ENCODE measurements at regions not wholly inside any gene's neighbourhood (a gene's known extent, or its start where the extent isn't known, plus 50 kb on each side); places are given as distances from the start of the nearest gene placed in this dataset.

DNA sequence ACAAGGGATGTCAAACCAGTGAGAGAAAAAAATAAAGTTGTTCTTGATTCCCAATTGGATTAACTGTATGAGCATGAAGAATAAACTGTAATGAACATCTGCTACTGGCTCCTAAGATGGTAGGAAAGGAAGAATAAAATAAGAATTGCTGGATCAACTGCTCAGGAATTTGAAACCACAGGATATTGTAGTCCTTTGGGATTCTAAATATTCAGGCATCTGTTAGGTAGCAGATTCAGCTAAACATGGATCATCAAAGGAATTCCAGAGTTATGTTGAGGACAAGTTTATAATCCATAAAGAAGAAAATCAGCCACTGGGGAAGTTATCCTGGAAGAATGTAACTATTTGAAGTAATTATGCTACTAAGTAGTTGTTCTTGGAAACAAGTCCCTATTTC is 65.8 kb downstream of the ISL1 start:
- no peak for DNase-seq

DNA sequence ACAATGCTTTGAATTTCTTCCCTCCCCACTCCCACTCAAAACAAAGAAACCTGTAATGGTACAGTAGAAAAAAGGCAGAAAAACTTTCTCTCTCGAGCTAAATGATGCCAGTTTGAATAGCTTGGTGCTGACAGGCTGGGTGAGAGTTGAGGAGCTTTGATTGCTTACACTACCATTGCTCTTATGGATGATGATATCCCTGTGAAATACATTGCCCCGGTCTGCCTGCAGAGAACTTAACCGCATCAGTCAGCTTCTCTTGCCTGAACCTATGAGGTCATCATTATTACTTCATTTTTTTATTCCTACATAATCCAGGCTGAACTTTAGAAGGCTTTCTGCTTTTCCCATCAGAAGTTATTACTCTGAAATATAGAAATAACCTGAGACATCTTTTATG is 69.3 kb downstream of the ISL1 start:
- no peak for DNase-seq

- DNase-seq: no peak
Measured at GRCh38 chr5:51465165-51465564, 81.9 kb downstream of the ISL1 start.

- DNase-seq: no peak
Measured at GRCh38 chr5:51466214-51466613, 83.0 kb downstream of the ISL1 start.

DNA sequence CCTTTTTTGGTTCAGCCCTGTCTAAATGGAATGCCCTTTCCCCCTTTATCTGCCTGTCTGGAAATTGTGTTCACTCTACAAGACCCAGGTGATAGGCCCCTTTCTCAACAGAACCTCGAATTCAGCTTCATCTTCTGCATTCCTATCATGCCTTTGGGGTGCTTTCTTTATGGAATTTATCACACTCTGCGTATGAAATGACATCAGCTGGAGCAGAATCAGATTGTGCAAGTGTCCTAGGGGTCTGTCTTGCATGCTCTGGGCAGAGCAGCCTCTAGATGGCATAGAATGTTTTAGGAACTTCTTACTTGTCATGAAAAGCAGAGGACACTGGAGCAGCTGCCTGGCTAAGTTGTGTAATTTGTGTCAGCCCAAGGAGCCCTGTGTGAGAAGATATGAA is 84.9 kb downstream of the ISL1 start:
- peak; percentile 10 for DNase-seq

DNA sequence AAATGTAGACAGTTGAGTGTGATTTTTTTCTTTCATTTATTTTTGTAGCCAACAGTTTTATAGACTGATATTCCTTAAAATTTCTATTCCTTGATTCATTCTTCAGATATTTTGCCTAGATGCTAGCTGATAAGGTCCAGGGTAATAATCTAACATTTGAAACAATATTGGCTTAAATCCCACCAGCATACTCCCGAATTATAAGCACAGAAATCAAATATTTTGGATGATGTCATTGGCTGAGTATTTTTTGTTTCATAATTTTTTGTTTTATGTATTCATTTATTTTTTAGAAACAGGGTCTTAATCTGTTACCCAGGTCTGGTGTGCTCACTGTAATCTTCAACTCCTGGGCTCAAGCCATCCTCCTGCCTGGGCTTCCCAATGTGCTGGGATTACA is 88.4 kb downstream of the ISL1 start:
- no peak for DNase-seq

- no peak for DNase-seq
Measured at GRCh38 chr5:51472472-51472871, 89.2 kb downstream of the ISL1 start.

GRCh38 chr5:51475628-51476027 is 92.4 kb downstream of the ISL1 start:
- DNase-seq: no peak

GRCh38 chr5:51476431-51476830 is 93.2 kb downstream of the ISL1 start:
- DNase-seq: no peak

DNA sequence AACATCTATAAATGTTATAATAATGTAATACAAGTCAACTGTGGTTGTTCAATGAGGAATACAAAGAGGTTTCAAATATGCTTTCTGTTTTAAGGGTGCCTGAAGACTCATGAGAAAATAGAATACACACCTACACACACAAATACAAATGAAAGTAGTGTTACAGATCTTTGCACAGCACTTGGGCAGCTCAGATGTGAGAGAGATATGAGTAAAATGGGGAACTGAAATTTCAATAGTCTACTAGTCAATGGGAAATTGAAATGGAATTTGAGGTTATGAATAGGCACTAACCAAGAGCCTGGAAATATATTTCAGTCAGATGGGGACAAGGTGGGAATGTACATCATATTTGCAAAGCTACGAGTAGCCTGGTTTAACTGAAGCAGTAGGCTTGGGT is 96.6 kb downstream of the ISL1 start:
- no peak for DNase-seq

- DNase-seq: no peak
Measured at GRCh38 chr5:51484326-51484725, 101.1 kb downstream of the ISL1 start.

- DNase-seq: no peak
Measured at GRCh38 chr5:51486158-51486557, 102.9 kb downstream of the ISL1 start.

DNA sequence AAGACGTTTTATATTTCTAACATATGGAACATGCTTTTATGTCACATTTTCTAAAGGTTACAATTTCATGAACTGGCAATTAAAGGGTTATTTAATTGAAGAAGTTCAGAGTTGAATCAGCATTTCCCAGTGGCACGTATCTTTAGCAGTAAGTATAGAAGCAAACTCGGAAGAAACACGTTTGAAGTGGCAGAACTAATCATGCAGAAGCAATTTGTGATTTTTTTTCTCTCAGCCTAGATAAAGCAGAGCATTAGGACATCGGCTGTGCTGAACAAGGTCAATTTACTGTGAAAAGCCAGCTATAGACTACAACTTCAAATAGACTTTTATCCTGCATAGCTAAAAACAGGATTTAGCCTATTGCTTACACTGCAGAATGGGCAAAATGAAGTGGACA is 104.7 kb downstream of the ISL1 start:
- no peak for DNase-seq

GRCh38 chr5:51488803-51489642 is 105.8 kb downstream of the ISL1 start:
- DNase-seq: no peak

- no peak for DNase-seq
Measured at GRCh38 chr5:51494821-51495220, 111.6 kb downstream of the ISL1 start.

GRCh38 chr5:51495672-51496071 is 112.4 kb downstream of the ISL1 start:
- no peak for DNase-seq

GRCh38 chr5:51517838-51518237 is 134.6 kb downstream of the ISL1 start:
- no peak for DNase-seq

DNA sequence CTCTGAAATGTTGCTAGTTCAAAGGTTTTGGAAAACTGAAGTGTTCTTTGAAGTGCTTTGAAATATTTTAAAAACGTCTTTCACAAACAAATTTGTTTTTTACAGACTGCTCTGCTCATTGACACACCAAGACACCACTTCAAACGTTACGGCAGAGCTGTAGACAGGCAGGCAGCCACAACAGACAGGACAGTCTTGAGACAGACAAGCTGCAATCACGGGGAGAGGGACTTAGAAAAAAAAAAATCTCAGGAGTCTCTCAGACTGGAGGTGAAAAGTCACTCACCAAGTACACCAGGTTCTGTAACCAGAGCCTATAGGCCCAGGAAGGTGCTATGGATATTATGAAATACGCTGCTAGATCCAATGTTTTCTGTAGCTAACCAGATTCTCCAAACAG is 135.4 kb downstream of the ISL1 start:
- no peak for DNase-seq

DNA sequence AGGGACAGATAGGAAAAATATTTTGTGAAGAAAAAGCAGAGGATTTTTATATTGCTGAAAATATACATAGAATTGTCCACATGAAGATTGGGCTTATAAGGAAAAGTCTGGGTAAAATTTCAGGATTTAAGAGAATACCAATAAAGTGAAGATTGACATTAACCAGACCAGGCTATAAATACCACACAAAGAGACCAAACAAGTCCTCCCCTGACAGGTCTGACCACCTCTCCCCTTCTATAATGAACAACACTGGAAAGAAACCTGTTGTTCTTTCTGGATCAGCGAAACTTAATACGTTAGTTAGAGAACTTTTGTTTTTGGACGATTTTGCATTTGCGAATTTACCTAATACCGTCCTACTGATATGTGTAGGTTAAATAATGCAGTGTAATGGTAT is 138.3 kb downstream of the ISL1 start:
- DNase-seq: no peak

- DNase-seq: no peak
Measured at GRCh38 chr5:51539232-51539631, 156.0 kb downstream of the ISL1 start.

DNA sequence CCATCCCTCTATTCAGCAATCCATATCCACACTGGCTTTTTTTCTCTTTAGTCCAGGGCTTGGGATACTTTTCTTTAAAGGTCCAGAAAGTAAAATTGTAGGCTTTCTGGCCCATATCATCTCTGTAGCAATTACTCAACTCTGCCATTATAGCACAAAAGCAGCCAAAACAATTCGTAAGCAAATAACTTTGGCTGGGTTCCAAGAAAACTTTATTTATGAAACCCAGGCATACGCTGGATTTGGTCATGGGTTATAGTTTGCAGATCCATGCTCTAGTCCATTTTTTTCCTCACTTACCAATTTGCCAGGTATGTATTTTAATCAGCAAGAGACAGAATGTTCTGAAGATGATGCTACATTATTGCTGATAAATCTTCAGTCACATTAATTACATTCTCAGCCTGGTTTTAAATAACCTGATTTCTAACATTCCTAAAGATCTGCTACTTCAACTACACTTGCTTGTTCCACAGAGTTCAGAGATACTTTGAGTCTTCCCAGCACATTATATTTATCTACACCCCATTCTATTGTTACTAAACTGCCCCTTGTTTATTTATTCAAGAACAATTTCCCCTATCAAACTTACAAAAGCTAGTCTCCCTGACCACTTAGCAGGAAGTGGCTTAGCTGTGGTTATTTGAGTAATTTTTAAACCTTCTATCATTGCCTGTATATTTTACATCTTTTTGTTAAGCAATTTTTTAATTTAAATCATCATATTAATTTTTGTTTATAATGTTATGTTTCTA is 161.0 kb downstream of the ISL1 start:
- DNase-seq: no peak

DNA sequence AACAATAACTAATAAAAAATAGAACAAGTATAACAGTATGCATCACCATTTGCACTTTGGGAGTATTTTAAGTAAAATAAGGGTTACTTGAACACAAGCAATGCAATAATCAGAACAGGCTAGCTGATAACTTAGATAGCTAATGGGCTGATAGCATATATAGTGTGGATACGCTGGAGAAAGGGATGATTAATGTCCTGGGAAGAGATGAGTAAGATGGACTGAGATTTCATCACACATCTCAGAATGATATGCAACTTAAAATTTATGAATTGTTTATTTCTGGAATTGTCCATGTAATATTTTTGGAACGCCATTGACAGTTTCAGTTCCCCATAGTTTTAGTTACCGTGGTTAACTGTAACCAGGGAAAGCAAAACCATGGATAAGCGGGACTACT is 173.6 kb downstream of the ISL1 start:
- no peak for DNase-seq

DNA sequence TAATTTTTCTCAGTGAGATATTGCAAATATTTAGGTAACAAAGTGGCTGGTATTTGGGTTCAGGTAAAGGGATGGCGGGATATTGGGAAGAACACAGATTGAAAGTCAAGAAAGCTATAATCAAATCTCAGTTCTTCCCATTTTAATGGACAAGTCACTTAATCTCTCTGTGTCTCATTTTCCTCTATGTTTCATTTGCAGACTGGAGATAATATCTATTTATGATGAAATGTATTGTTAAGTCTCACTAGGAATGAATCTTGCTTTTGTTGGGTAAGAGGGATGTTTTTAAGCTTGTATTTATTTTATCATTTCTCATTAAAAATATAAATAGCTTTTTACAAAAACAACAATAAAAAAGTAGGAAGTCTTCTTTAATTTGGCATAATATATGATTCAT is 175.4 kb downstream of the ISL1 start:
- DNase-seq: no peak

GRCh38 chr5:51559339-51559738 is 176.1 kb downstream of the ISL1 start:
- DNase-seq: no peak
